Right lobe of liver (tissue), 4 donors: ENCODE measurements at regions not wholly inside any gene's neighbourhood (a gene's known extent, or its start where the extent isn't known, plus 50 kb on each side); places are given as distances from the start of the nearest gene placed in this dataset.

Experiments
- CTCF ChIP-seq, 4 donors: fragments of 200-600 bp in 3 of 4; fragments of 450-650 bp in 1 of 4; IDR thresholded peaks; one replicate each; pipeline versions ENCODE4 v1.5.1 to v1.8.0; 2016 to 2022; ENCODE audit warnings: antibody characterized with exemption in 4 of 4, mild to moderate bottlenecking in 2 of 4
- POLR2A ChIP-seq: fragments of 450-650 bp; IDR thresholded peaks from one replicate; pipeline ENCODE4 v1.6.1; 2017; ENCODE audit warnings: antibody characterized with exemption, mild to moderate bottlenecking
- donor health status: DM: no; HTN: no; CAD: no.
- donor health status: DM: no; HTN: no; CAD: no.
- donor health status: DM: no; HTN: yes; CAD: no.

- TF ChIP-seq CTCF (IDR thresholded peaks at IDR 0.05) = no peak
- TF ChIP-seq POLR2A = no peak
Observed at GRCh38 chr9:25804856-25805255, 126.6 kb upstream of the TUSC1 start.
